ENCODE measurements at regions not wholly inside any gene's neighbourhood (a gene's known extent, or its start where the extent isn't known, plus 50 kb on each side); places are given as distances from the start of the nearest gene placed in this dataset.

- TF ChIP-seq CTCF (IDR thresholded peaks at IDR 0.05; ENCODE audit: low read depth, low read length): no peak
- TF ChIP-seq EZH2phosphoT487 (IDR thresholded peaks at IDR 0.05; ENCODE audit: low read depth): no peak
Measured at GRCh38 chr6:92922216-92922806, 497.0 kb downstream of the EPHA7 start.

Measured in OCI-LY3 (cell line).